ENCODE measurements at regions not wholly inside any gene's neighbourhood (a gene's known extent, or its start where the extent isn't known, plus 50 kb on each side); places are given as distances from the start of the nearest gene placed in this dataset.

GRCh38 chr16:52756812-52757517 is 210.0 kb upstream of the TOX3 start:
- Histone ChIP-seq H3K4me1 (no peaks in the 10 kb centered on the region), H3K9me3 (no peaks in the 10 kb centered on the region), H3K4me3 (no peak overlapping the region), H3K27ac (no peak overlapping the region), H3K36me3 (no peaks in the 10 kb centered on the region), H3K27me3 (ENCODE audit: low read depth) (no peaks in the 10 kb centered on the region)
- DNase-seq (no peak), ATAC-seq (no peak)
- TF ChIP-seq CTCF (IDR thresholded peaks at IDR 0.05), result no peak
- intact Hi-C loops (cut with DNase I), result no loop called here

GRCh38 chr16:52755396-52755795 is 208.5 kb upstream of the TOX3 start:
- Histone ChIP-seq H3K4me1 (no peaks in the 10 kb centered on the region), H3K27me3 (ENCODE audit: low read depth) (no peaks in the 10 kb centered on the region), H3K27ac (no peak overlapping the region), H3K36me3 (no peaks in the 10 kb centered on the region), H3K9me3 (no peaks in the 10 kb centered on the region), H3K4me3 (no peak overlapping the region)
- DNase-seq (no peak), ATAC-seq (peak; percentile 24 to 31)
- intact Hi-C loops (cut with DNase I), result no loop called here
- TF ChIP-seq CTCF (IDR thresholded peaks at IDR 0.05), result no peak

- no peak for DNase-seq
- H3K27me3 ChIP-seq (ENCODE audit: low read depth), result peaks cover 4% of the 10 kb centered on the region
- no peaks in the 10 kb centered on the region for H3K9me3 ChIP-seq
- intact Hi-C loops (cut with DNase I), result no loop called here
- H3K36me3 ChIP-seq, result no peaks in the 10 kb centered on the region
- no peak for TF ChIP-seq CTCF (IDR thresholded peaks at IDR 0.05)
- H3K4me3 ChIP-seq, result no peak overlapping the region
- no peaks in the 10 kb centered on the region for H3K4me1 ChIP-seq
- ATAC-seq, result no peak
- H3K27ac ChIP-seq, result no peak overlapping the region
Measured at GRCh38 chr16:52751035-52751434, 204.1 kb upstream of the TOX3 start.

GRCh38 chr16:52748741-52749140 is 201.8 kb upstream of the TOX3 start:
- Histone ChIP-seq H3K27me3 (ENCODE audit: low read depth) (peaks cover 4% of the 10 kb centered on the region), H3K4me3 (no peak overlapping the region), H3K4me1 (no peaks in the 10 kb centered on the region), H3K36me3 (no peaks in the 10 kb centered on the region), H3K9me3 (no peaks in the 10 kb centered on the region), H3K27ac (no peak overlapping the region)
- no peak for TF ChIP-seq CTCF (IDR thresholded peaks at IDR 0.05)
- DNase-seq (no peak), ATAC-seq (no peak)
- intact Hi-C loops (cut with DNase I), result no loop called here

GRCh38 chr16:52747088-52747595 is 200.2 kb upstream of the TOX3 start:
- no peak for ATAC-seq
- TF ChIP-seq CTCF (IDR thresholded peaks at IDR 0.05), result no peak
- H3K4me3 ChIP-seq, result no peak overlapping the region
- H3K27me3 ChIP-seq (ENCODE audit: low read depth), result peaks cover 4% of the 10 kb centered on the region
- DNase-seq, result no peak
- H3K27ac ChIP-seq, result no peak overlapping the region
- H3K9me3 ChIP-seq, result no peaks in the 10 kb centered on the region
- H3K36me3 ChIP-seq, result no peaks in the 10 kb centered on the region
- H3K4me1 ChIP-seq, result no peaks in the 10 kb centered on the region
- intact Hi-C loops (cut with DNase I), result no loop called here

All from lower lobe of right lung (tissue), 2 donors.